H1 (cell line): ENCODE measurements at regions not wholly inside any gene's neighbourhood (a gene's known extent, or its start where the extent isn't known, plus 50 kb on each side); places are given as distances from the start of the nearest gene placed in this dataset.

Experiments
- CTCF ChIA-PET: fragments of 300-600 bp; sonication (Branson Sonifier 250); formaldehyde crosslinking; loops from one replicate; lab custom pipeline; 2021; ENCODE audit not compliant: partially characterized antibody; lab: Charles Lee
- POLR2A ChIA-PET: fragments of 300-600 bp; sonication (Branson Sonifier 250); formaldehyde crosslinking; loops from one replicate; lab custom pipeline; 2021; ENCODE audit warnings: inconsistent platforms; ENCODE audit not compliant: partially characterized antibody; lab: Charles Lee
- DNase-seq, 2 experiments: peaks; one replicate each; pipeline versions ENCODE4 v3.0.0 to v3.0.0-alpha.2; 2010 to 2022; ENCODE audit warnings: low spot score in 2 of 2, low read depth in 1 of 2, mixed read lengths in 1 of 2
- FAIRE-seq: peaks from 2 replicates; lab custom pipeline; 2011; peaks lifted over from hg19 to GRCh38; lab: Jason Lieb, UNC
- H2AFZ ChIP-seq: 2 replicates; pipeline ENCODE4 v1.8.1; 2012; ENCODE audit warnings: low read length, inconsistent platforms
- H2AK5ac ChIP-seq: 2 replicates; pipeline ENCODE4 v1.6.1; 2013; ENCODE audit warnings: low read depth, low read length
- H2BK120ac ChIP-seq: replicated peaks from 2 replicates; pipeline ENCODE3; 2013; ENCODE audit warnings: low read depth, low read length, inconsistent platforms
- H2BK12ac ChIP-seq: 2 replicates; pipeline ENCODE4 v1.6.1; 2013; ENCODE audit warnings: low read depth, low read length
- H2BK15ac ChIP-seq: 2 replicates; pipeline ENCODE4 v1.6.1; 2013; ENCODE audit warnings: low read length
- H2BK20ac ChIP-seq: 2 replicates; pipeline ENCODE4 v1.6.1; 2013; ENCODE audit warnings: low read length
- H2BK5ac ChIP-seq: 2 replicates; pipeline ENCODE4 v1.6.1; 2013; ENCODE audit warnings: low read depth, low read length
- H3K14ac ChIP-seq: 2 replicates; pipeline ENCODE4 v1.6.1; 2013; ENCODE audit warnings: inconsistent platforms; ENCODE audit not compliant: insufficient read length
- H3K18ac ChIP-seq: 2 replicates; pipeline ENCODE4 v1.6.1; 2013; ENCODE audit warnings: low read length; ENCODE audit errors: extremely low read depth
- H3K23ac ChIP-seq: 2 replicates; pipeline ENCODE4 v1.6.1; 2013; ENCODE audit warnings: inconsistent platforms; ENCODE audit not compliant: insufficient read length
- H3K23me2 ChIP-seq: 2 replicates; pipeline ENCODE4 v1.6.1; 2013; ENCODE audit warnings: low read depth, low read length
- H3K27ac ChIP-seq: 2 replicates; pipeline ENCODE4 v1.6.1; 2011; ENCODE audit warnings: low read depth, low read length, inconsistent platforms
- H3K27me3 ChIP-seq, 4 experiments: replicated peaks in 1 of 4; 1 replicate in 1 of 4; 2 replicates in 3 of 4; pipeline versions ENCODE4 v1.6.1 to v1.8.1; 2011 to 2013; ENCODE audit warnings: low read length in 3 of 4, mild to moderate bottlenecking in 3 of 4, inconsistent platforms in 2 of 4, mixed read lengths in 2 of 4, moderate library complexity in 1 of 4; ENCODE audit not compliant: control insufficient read depth in 3 of 4, insufficient read depth in 3 of 4; ENCODE audit errors: extremely low read depth in 1 of 4
- H3K36me3 ChIP-seq, 4 experiments: 2 replicates each; pipeline versions ENCODE4 v1.6.1 to v1.8.1; 2011 to 2013; ENCODE audit warnings: mild to moderate bottlenecking in 4 of 4, low read length in 3 of 4, moderate library complexity in 2 of 4, control low read depth in 1 of 4, inconsistent platforms in 1 of 4; ENCODE audit not compliant: insufficient read depth in 4 of 4, control insufficient read depth in 2 of 4
- H3K4ac ChIP-seq: replicated peaks from 2 replicates; pipeline ENCODE3; 2013; ENCODE audit warnings: low read length, low read depth, mixed read lengths, inconsistent platforms; ENCODE audit not compliant: insufficient read length
- H3K4me1 ChIP-seq, 4 experiments: replicated peaks in 1 of 4; 1 replicate in 1 of 4; 2 replicates in 3 of 4; pipeline versions ENCODE4 v1.6.1 to v1.8.1; 2011 to 2013; ENCODE audit warnings: low read length in 3 of 4, inconsistent platforms in 2 of 4, mixed read lengths in 1 of 4; ENCODE audit not compliant: insufficient read depth in 4 of 4, control insufficient read depth in 3 of 4
- H3K4me2 ChIP-seq, 2 experiments: 2 replicates each; pipeline versions ENCODE4 v1.6.1 to v1.8.1; 2011 to 2013; ENCODE audit warnings: low read depth in 2 of 2, low read length in 2 of 2, control low read depth in 1 of 2, inconsistent platforms in 1 of 2, mild to moderate bottlenecking in 1 of 2; ENCODE audit not compliant: insufficient read depth in 1 of 2
- H3K4me3 ChIP-seq, 4 experiments: fragments of 200-600, 300-600 bp in 1 of 4; sonication (generic), shearing (Covaris generic), sonication (Bioruptor Twin) in 1 of 4; 2 replicates each; pipeline versions ENCODE4 v1.5.1 to v1.8.1; 2011 to 2016; ENCODE audit warnings: low read length in 4 of 4, low read depth in 3 of 4, control low read depth in 2 of 4, inconsistent platforms in 2 of 4, mild to moderate bottlenecking in 2 of 4, mixed read lengths in 1 of 4, moderate library complexity in 1 of 4; ENCODE audit not compliant: insufficient read depth in 2 of 4; ENCODE audit errors: extremely low read depth in 1 of 4
- H3K56ac ChIP-seq: replicated peaks from 2 replicates; pipeline ENCODE3; 2013; ENCODE audit warnings: low read depth, mild to moderate bottlenecking, mixed read lengths, low read length, inconsistent platforms; ENCODE audit not compliant: insufficient read length
- H3K79me1 ChIP-seq: 2 replicates; pipeline ENCODE4 v1.6.1; 2013; ENCODE audit warnings: low read depth, low read length, control low read depth
- H3K79me2 ChIP-seq, 2 experiments: 2 replicates each; pipeline versions ENCODE4 v1.6.1 to v1.8.1; 2012 to 2013; ENCODE audit warnings: low read length in 2 of 2, mild to moderate bottlenecking in 2 of 2, inconsistent platforms in 1 of 2; ENCODE audit not compliant: insufficient read depth in 2 of 2, control insufficient read depth in 1 of 2
- H3K9ac ChIP-seq, 4 experiments: replicated peaks in 1 of 4; 1 replicate in 1 of 4; 2 replicates in 3 of 4; pipeline versions ENCODE4 v1.6.1 to v1.8.1; 2011 to 2013; ENCODE audit warnings: low read depth in 3 of 4, low read length in 3 of 4, control low read depth in 2 of 4, mild to moderate bottlenecking in 2 of 4, moderate library complexity in 2 of 4, inconsistent platforms in 1 of 4; ENCODE audit errors: extremely low read depth in 1 of 4
- H3K9me3 ChIP-seq, 2 experiments: 2 replicates each; pipeline versions ENCODE4 v1.6.1 to v1.8.1; 2012 to 2013; ENCODE audit warnings: mild to moderate bottlenecking in 2 of 2, moderate library complexity in 2 of 2, control low read depth in 1 of 2, inconsistent platforms in 1 of 2, low read depth in 1 of 2, low read length in 1 of 2, mixed read lengths in 1 of 2; ENCODE audit not compliant: insufficient read depth in 2 of 2
- H4K20me1 ChIP-seq, 2 experiments: replicated peaks in 1 of 2; 2 replicates each; pipeline versions ENCODE3 to v1.8.1; 2011 to 2013; ENCODE audit warnings: inconsistent platforms in 2 of 2, low read length in 2 of 2, mild to moderate bottlenecking in 1 of 2; ENCODE audit not compliant: insufficient read depth in 2 of 2, control insufficient read depth in 1 of 2
- H4K5ac ChIP-seq: 2 replicates; pipeline ENCODE4 v1.6.1; 2013; ENCODE audit warnings: low read length, low read depth, mixed read lengths, inconsistent platforms; ENCODE audit not compliant: insufficient read length
- H4K8ac ChIP-seq: 2 replicates; pipeline ENCODE4 v1.8.0; 2013; ENCODE audit warnings: mild to moderate bottlenecking, moderate library complexity, low read length, inconsistent platforms; ENCODE audit not compliant: insufficient read depth; ENCODE audit errors: extremely low read depth
- H4K91ac ChIP-seq: replicated peaks from 2 replicates; pipeline ENCODE3; 2013; ENCODE audit warnings: low read length, mixed read lengths, inconsistent platforms; ENCODE audit not compliant: insufficient read length
- ASH2L ChIP-seq: fragments of 200-600, 300-600 bp; sonication (generic); IDR thresholded peaks from one replicate; pipeline ENCODE4 v1.7.1; 2017; ENCODE audit warnings: low read length
- CEBPB ChIP-seq: IDR thresholded peaks from 2 replicates; pipeline ENCODE4 v1.6.1; 2012; ENCODE audit warnings: low read depth, low read length
- CREB1 ChIP-seq: IDR thresholded peaks from 2 replicates; pipeline ENCODE4 v1.6.1; 2012; ENCODE audit warnings: inconsistent platforms
- CTBP2 ChIP-seq: IDR thresholded peaks from 2 replicates; pipeline ENCODE4 v1.7.0; 2011; ENCODE audit warnings: borderline replicate concordance, mild to moderate bottlenecking, moderate library complexity, mixed read lengths, low read length; ENCODE audit not compliant: insufficient read depth, insufficient read length
- EZH2 ChIP-seq: fragments of 200-600 bp; sonication (generic); IDR thresholded peaks from 2 replicates; pipeline ENCODE4 v1.7.1; 2012; ENCODE audit warnings: low read depth, mild to moderate bottlenecking, moderate library complexity, low read length, inconsistent platforms; ENCODE audit not compliant: severe bottlenecking
- POLR2A ChIP-seq, 2 experiments: IDR thresholded peaks; 1 replicate in 1 of 2; 2 replicates in 1 of 2; pipeline ENCODE4 v1.6.1; 2011; ENCODE audit warnings: low read depth in 2 of 2, low read length in 2 of 2, mild to moderate bottlenecking in 2 of 2; ENCODE audit errors: control extremely low read depth in 1 of 2
- RFX5 ChIP-seq: IDR thresholded peaks from 2 replicates; pipeline ENCODE4 v1.6.1; 2011; ENCODE audit warnings: low read depth, low read length, improper control_type of control experiment, borderline replicate concordance
- RXRA ChIP-seq: IDR thresholded peaks from 2 replicates; pipeline ENCODE4 v1.6.1; 2011; ENCODE audit warnings: low read depth, mild to moderate bottlenecking, low read length, moderate library complexity; ENCODE audit not compliant: insufficient read depth
- SRF ChIP-seq: IDR thresholded peaks from 2 replicates; pipeline ENCODE4 v1.6.1; 2011; ENCODE audit warnings: mild to moderate bottlenecking, low read depth, low read length, moderate library complexity
- TCF12 ChIP-seq: IDR thresholded peaks from 2 replicates; pipeline ENCODE4 v1.6.1; 2011; ENCODE audit warnings: low read depth, mild to moderate bottlenecking, low read length
- WGBS, 2 experiments: shearing (Covaris generic) in 1 of 2; methylation state at CpG; one replicate each; pipeline versions ENCODE4 v1.1.6 to v1.1.7; 2013 to 2015; ENCODE audit warnings: low lambda C conversion rate in 2 of 2, mixed read lengths in 2 of 2, inconsistent platforms in 1 of 2, low coverage in 1 of 2, missing lambda C conversion rate in 1 of 2; ENCODE audit not compliant: insufficient replicate concordance in 2 of 2, insufficient coverage in 1 of 2, insufficient read length in 1 of 2; ENCODE audit errors: extremely low coverage in 1 of 2, missing lambda C conversion rate in 1 of 2; 5-methylcytosine and 5-hydroxymethylcytosine counted together
- TF ChIP-seq, protein P1 (sequence below): IDR thresholded peaks from 2 replicates; pipeline ENCODE4 v1.6.1; 2011; ENCODE audit warnings: low read depth, mild to moderate bottlenecking, low read length; ENCODE audit not compliant: insufficient read depth
- TF ChIP-seq, protein P2 (sequence below): IDR thresholded peaks from 2 replicates; pipeline ENCODE4 v1.6.1; 2011; ENCODE audit warnings: low read length, improper control_type of control experiment
- TF ChIP-seq, protein P3 (sequence below): IDR thresholded peaks from 2 replicates; pipeline ENCODE4 v1.6.1; 2012; ENCODE audit warnings: low read length, inconsistent platforms

DNA sequence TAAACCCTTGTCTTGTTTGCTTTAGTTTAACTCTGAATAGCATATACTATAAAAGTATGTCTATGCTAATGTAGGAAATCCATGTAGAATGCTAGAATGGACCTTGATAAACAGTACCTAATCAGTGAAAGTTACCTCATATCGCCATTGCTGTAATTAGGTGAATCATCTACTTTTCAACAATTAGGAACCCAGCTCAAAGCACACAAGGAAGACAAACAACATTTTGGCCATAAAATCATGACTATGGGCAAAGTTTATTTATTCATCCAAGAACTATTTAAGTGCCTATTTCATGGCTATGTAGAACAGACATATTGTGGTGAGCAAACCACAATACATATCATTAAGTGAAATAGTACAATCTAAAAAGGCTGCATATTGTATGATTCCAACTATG lies 1043.2 kb downstream of the BRINP3 start:
- Histone ChIP-seq H3K27ac (no peak overlapping the region), H2BK15ac (no peak overlapping the region), H4K5ac (no peak overlapping the region), H4K91ac (no peak overlapping the region), H4K8ac (no peak overlapping the region), H2BK5ac (no peak overlapping the region), H3K18ac (no peak overlapping the region), H3K4me2 (no peak overlapping the region), H3K23ac (no peak overlapping the region), H2AFZ (no peak overlapping the region), H2BK12ac (no peak overlapping the region), H3K4ac (no peak overlapping the region), H4K20me1 (no peaks in the 10 kb centered on the region), H3K14ac (no peak overlapping the region), H3K4me1 (no peaks in the 10 kb centered on the region), H3K79me1 (no peaks in the 10 kb centered on the region), H3K79me2 (no peaks in the 10 kb centered on the region), H3K36me3 (no peaks in the 10 kb centered on the region), H3K23me2 (no peaks in the 10 kb centered on the region), H3K27me3 (no peaks in the 10 kb centered on the region), H2BK120ac (no peak overlapping the region), H3K9me3 (no peaks in the 10 kb centered on the region), H3K4me3 (no peak overlapping the region), H3K56ac (no peak overlapping the region), H2AK5ac (no peak overlapping the region), H3K9ac (no peak overlapping the region), H2BK20ac (no peak overlapping the region)
- ChIA-PET POLR2A (no interaction called here), CTCF (no interaction called here)
- WGBS, 2 experiments, result 94% methylated on average over 1 of the region's 1 CpG; no CpG with 5 or more reads in 1 of the 2 experiments
- DNase-seq (no peak), FAIRE-seq (no peak)
- TF ChIP-seq, protein P1, sequence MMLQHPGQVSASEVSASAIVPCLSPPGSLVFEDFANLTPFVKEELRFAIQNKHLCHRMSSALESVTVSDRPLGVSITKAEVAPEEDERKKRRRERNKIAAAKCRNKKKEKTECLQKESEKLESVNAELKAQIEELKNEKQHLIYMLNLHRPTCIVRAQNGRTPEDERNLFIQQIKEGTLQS, result no peak
- no peak for TF ChIP-seq ASH2L
- no peak for TF ChIP-seq POLR2A (IDR thresholded peaks at IDR 0.05; ENCODE audit: control extremely low read depth in 1 of 2, low read depth in 2 of 2, low read length in 2 of 2)
- no peak for TF ChIP-seq CEBPB
- TF ChIP-seq CTBP2, result no peak
- no peak for TF ChIP-seq SRF
- no peak for TF ChIP-seq TCF12
- TF ChIP-seq, protein P2, sequence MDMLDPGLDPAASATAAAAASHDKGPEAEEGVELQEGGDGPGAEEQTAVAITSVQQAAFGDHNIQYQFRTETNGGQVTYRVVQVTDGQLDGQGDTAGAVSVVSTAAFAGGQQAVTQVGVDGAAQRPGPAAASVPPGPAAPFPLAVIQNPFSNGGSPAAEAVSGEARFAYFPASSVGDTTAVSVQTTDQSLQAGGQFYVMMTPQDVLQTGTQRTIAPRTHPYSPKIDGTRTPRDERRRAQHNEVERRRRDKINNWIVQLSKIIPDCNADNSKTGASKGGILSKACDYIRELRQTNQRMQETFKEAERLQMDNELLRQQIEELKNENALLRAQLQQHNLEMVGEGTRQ, result no peak
- TF ChIP-seq, protein P3, sequence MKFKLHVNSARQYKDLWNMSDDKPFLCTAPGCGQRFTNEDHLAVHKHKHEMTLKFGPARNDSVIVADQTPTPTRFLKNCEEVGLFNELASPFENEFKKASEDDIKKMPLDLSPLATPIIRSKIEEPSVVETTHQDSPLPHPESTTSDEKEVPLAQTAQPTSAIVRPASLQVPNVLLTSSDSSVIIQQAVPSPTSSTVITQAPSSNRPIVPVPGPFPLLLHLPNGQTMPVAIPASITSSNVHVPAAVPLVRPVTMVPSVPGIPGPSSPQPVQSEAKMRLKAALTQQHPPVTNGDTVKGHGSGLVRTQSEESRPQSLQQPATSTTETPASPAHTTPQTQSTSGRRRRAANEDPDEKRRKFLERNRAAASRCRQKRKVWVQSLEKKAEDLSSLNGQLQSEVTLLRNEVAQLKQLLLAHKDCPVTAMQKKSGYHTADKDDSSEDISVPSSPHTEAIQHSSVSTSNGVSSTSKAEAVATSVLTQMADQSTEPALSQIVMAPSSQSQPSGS, result no peak
- no peak for TF ChIP-seq RXRA
- no peak for TF ChIP-seq RFX5
- no peak for TF ChIP-seq EZH2
- TF ChIP-seq CREB1, result no peak
